K562 (cell line): ENCODE measurements at regions not wholly inside any gene's neighbourhood (a gene's known extent, or its start where the extent isn't known, plus 50 kb on each side); places are given as distances from the start of the nearest gene placed in this dataset.

Experiments
- BRCA1 ChIP-seq, 2 experiments: fragments of 450-650 bp in 1 of 2; sonication (generic) in 1 of 2; formaldehyde crosslinking in 1 of 2; IDR thresholded peaks; 2 replicates each; pipeline versions ENCODE4 v1.5.0 to v1.6.1; 2017 to 2020; ENCODE audit warnings: mild to moderate bottlenecking in 1 of 2, missing genetic modification reagents in 1 of 2
- DPF2 ChIP-seq: fragments of 450-650 bp; IDR thresholded peaks from 2 replicates; pipeline ENCODE4 v1.6.1; 2016
- ELF4 ChIP-seq: fragments of 450-650 bp; formaldehyde crosslinking; IDR thresholded peaks from 2 replicates; pipeline ENCODE4 v1.4.0; 2022; ENCODE audit warnings: missing genetic modification characterization
- FOXK1 ChIP-seq: sonication (generic); formaldehyde crosslinking; IDR thresholded peaks from 2 replicates; pipeline ENCODE4 v1.8.0; 2022; ENCODE audit warnings: missing genetic modification reagents, mild to moderate bottlenecking, borderline replicate concordance
- HDAC2 ChIP-seq: fragments of 450-650 bp; IDR thresholded peaks from 2 replicates; pipeline ENCODE4 v1.6.1; 2016; ENCODE audit warnings: mild to moderate bottlenecking
- KAT7 ChIP-seq: sonication (generic); formaldehyde crosslinking; IDR thresholded peaks from 2 replicates; pipeline ENCODE4 v1.8.0; 2022; ENCODE audit warnings: missing genetic modification reagents, mild to moderate bottlenecking, borderline replicate concordance
- NCOA1 ChIP-seq: fragments of 450-650 bp; IDR thresholded peaks from 2 replicates; pipeline ENCODE4 v1.6.1; 2016; ENCODE audit warnings: low read depth
- PML ChIP-seq: IDR thresholded peaks from 2 replicates; pipeline ENCODE4 v1.6.1; 2012; ENCODE audit warnings: low read length, inconsistent platforms
- SMAD2 ChIP-seq: fragments of 150-350 bp; IDR thresholded peaks from 2 replicates; pipeline ENCODE4 v1.6.1; 2014; ENCODE audit warnings: low read depth, mild to moderate bottlenecking, low read length
- SMARCC2 ChIP-seq: fragments of 450-650 bp; IDR thresholded peaks from 2 replicates; pipeline ENCODE4 v1.6.1; 2017; ENCODE audit warnings: antibody characterized with exemption, moderate library complexity, mild to moderate bottlenecking, low read depth
- SNAPC5 ChIP-seq: fragments of 250-450 bp; sonication (Bioruptor Pico); IDR thresholded peaks from 2 replicates; pipeline ENCODE4 v1.8.0; 2021; ENCODE audit warnings: moderate library complexity, mild to moderate bottlenecking, inconsistent platforms
- STAT5A ChIP-seq: IDR thresholded peaks from 2 replicates; pipeline ENCODE4 v1.6.1; 2012; ENCODE audit warnings: low read length, inconsistent platforms, borderline replicate concordance
- TGIF2 ChIP-seq: sonication (generic); formaldehyde crosslinking; IDR thresholded peaks from 2 replicates; pipeline ENCODE4 v1.8.1; 2022; ENCODE audit warnings: mild to moderate bottlenecking, missing genetic modification reagents, moderate library complexity
- THRB ChIP-seq: fragments of 450-650 bp; formaldehyde crosslinking; conservative IDR thresholded peaks from 2 replicates; pipeline ENCODE4 v1.4.0; 2022; ENCODE audit warnings: mild to moderate bottlenecking, missing genetic modification characterization
- ZNF124 ChIP-seq: sonication (generic); formaldehyde crosslinking; IDR thresholded peaks from 2 replicates; pipeline ENCODE4 v1.8.1; 2022; ENCODE audit warnings: missing genetic modification reagents
- ZNF444 ChIP-seq: fragments of 250-450 bp; sonication (Bioruptor Pico); IDR thresholded peaks from 2 replicates; pipeline ENCODE4 v1.4.0; 2020; ENCODE audit warnings: mild to moderate bottlenecking, moderate library complexity
- TF ChIP-seq, protein P1 (sequence below), 2 experiments: fragments of 450-650 bp; IDR thresholded peaks; 2 replicates each; pipeline ENCODE4 v1.6.1; 2016; ENCODE audit warnings: mild to moderate bottlenecking in 2 of 2, borderline replicate concordance in 1 of 2, low read depth in 1 of 2, moderate library complexity in 1 of 2
- TF ChIP-seq, protein P2 (sequence below): sonication (generic); formaldehyde crosslinking; IDR thresholded peaks from 2 replicates; pipeline ENCODE4 v1.8.0; 2022; ENCODE audit warnings: missing genetic modification reagents, mild to moderate bottlenecking, moderate library complexity, borderline replicate concordance

- TF ChIP-seq, protein P1, sequence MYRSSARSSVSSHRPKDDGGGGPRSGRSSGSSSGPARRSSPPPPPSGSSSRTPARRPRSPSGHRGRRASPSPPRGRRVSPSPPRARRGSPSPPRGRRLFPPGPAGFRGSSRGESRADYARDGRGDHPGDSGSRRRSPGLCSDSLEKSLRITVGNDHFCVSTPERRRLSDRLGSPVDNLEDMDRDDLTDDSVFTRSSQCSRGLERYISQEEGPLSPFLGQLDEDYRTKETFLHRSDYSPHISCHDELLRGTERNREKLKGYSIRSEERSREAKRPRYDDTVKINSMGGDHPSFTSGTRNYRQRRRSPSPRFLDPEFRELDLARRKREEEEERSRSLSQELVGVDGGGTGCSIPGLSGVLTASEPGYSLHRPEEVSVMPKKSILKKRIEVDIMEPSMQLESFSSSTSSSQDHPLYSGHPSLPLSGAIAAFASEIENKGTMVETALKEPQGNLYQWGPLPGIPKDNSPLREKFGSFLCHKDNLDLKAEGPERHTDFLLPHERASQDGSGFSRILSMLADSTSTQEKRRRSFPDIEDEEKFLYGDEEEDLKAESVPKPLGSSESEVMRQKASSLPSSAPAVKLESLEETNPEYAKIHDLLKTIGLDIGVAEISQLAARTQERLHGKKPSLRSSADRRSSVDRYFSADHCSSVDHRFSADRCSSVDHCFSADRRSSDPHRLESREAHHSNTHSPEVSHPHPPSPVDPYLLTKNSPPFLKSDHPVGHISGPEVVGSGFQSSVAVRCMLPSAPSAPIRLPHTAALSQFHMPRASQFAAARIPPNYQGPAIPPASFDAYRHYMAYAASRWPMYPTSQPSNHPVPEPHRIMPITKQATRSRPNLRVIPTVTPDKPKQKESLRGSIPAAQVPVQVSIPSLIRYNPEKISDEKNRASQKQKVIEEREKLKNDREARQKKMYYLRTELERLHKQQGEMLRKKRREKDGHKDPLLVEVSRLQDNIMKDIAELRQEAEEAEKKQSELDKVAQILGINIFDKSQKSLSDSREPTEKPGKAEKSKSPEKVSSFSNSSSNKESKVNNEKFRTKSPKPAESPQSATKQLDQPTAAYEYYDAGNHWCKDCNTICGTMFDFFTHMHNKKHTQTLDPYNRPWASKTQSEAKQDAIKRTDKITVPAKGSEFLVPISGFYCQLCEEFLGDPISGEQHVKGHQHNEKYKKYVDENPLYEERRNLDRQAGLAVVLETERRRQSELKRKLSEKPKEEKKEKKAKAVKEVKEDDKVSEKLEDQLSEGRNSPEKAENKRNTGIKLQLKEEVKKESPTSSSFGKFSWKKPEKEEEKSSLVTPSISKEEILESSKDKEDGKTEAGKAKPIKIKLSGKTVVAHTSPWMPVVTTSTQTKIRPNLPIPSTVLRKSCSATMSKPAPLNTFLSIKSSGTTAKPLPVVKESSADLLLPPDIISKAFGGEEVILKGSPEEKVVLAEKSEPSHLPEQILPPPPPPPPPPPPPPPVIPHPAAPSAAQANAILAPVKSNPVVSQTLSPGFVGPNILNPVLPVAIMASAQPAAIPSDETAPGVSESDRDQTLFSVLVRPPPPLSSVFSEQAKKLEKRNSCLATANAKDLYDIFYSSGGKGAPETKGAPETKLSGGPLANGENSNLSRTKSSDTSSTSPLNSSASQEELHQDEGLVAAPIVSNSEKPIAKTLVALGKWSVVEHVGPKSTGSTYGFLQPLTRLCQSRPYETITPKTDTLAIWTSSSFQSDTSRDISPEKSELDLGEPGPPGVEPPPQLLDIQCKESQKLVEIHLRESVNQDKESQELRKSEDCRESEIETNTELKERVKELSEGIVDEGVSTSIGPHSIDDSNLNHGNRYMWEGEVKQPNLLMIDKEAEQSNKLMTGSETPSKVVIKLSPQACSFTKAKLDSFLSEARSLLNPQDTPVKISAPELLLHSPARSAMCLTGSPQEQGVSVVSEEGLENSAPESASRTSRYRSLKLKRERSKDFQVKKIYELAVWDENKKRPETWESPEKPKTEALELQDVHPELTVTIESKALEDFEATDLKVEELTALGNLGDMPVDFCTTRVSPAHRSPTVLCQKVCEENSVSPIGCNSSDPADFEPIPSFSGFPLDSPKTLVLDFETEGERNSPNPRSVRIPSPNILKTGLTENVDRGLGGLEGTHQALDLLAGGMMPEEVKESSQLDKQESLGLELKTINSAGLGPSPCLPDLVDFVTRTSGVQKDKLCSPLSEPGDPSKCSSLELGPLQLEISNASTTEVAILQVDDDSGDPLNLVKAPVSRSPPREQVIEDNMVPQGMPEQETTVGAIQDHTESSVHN (IDR thresholded peaks at IDR 0.05; ENCODE audit: borderline replicate concordance in 1 of 2, low read depth in 1 of 2): peak in 1 of 2 experiments; percentile 66; a peak in 2 of 4 replicates
- no peak for TF ChIP-seq TGIF2
- TF ChIP-seq SMARCC2: peak; percentile 85; the same call in 1 of the 2 replicates
- 0 out of 2 replicates have a peak, but pooled peaks have one; percentile 47 for TF ChIP-seq HDAC2
- no peak for TF ChIP-seq BRCA1 (IDR thresholded peaks at IDR 0.05)
- TF ChIP-seq BRCA1 (CRISPR knock-in tag; IDR thresholded peaks at IDR 0.05): no peak
- TF ChIP-seq ELF4: no peak
- TF ChIP-seq STAT5A: 0 out of 2 replicates have a peak, but pooled peaks have one; percentile 27
- no peak for TF ChIP-seq ZNF444
- TF ChIP-seq DPF2: peak; percentile 92
- no peak for TF ChIP-seq PML
- TF ChIP-seq KAT7 (CRISPR knock-in tag): no peak
- no peak for TF ChIP-seq THRB
- TF ChIP-seq, protein P2, sequence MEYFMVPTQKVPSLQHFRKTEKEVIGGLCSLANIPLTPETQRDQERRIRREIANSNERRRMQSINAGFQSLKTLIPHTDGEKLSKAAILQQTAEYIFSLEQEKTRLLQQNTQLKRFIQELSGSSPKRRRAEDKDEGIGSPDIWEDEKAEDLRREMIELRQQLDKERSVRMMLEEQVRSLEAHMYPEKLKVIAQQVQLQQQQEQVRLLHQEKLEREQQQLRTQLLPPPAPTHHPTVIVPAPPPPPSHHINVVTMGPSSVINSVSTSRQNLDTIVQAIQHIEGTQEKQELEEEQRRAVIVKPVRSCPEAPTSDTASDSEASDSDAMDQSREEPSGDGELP: no peak
- TF ChIP-seq SMAD2: no peak
- no peak for TF ChIP-seq ZNF124 (CRISPR knock-in tag)
- TF ChIP-seq NCOA1: no peak
- TF ChIP-seq SNAPC5 (CRISPR knock-in tag): no peak
- no peak for TF ChIP-seq FOXK1 (CRISPR knock-in tag)
Measured at GRCh38 chr6:25035512-25036435, 100.0 kb upstream of the RIPOR2 start (continued).
